Immature natural killer cell (primary cell): ENCODE measurements at regions not wholly inside any gene's neighbourhood (a gene's known extent, or its start where the extent isn't known, plus 50 kb on each side); places are given as distances from the start of the nearest gene placed in this dataset.
"Not testable (repeated sequence)": the region's sequence is repeated elsewhere in the genome, so short reads cannot be mapped to it uniquely, and the experiment has no call there.

Experiments
- DNase-seq, 3 donors: peaks; one replicate each; pipeline ENCODE4 v3.0.0; 2022; ENCODE audit warnings: mixed read lengths in 1 of 3
- H3K27ac Mint-ChIP-seq, 6 donors: one replicate each; pipeline ENCODE4 v1.8.0; 2020; ENCODE audit warnings: mixed read lengths in 6 of 6, mild to moderate bottlenecking in 5 of 6, inconsistent platforms in 4 of 6, moderate library complexity in 3 of 6
- H3K27me3 Mint-ChIP-seq, 3 donors: one replicate each; pipeline ENCODE4 v1.8.0; 2020 to 2021; ENCODE audit warnings: low read depth in 3 of 3, mild to moderate bottlenecking in 3 of 3, mixed read lengths in 3 of 3, moderate library complexity in 3 of 3, inconsistent platforms in 1 of 3
- H3K36me3 Mint-ChIP-seq, 3 donors: one replicate each; pipeline ENCODE4 v1.8.0; 2020; ENCODE audit warnings: mixed read lengths in 3 of 3, inconsistent platforms in 2 of 3, mild to moderate bottlenecking in 2 of 3
- H3K4me1 Mint-ChIP-seq, 2 donors: one replicate each; pipeline ENCODE4 v1.8.0; 2020; ENCODE audit warnings: inconsistent platforms in 2 of 2, mild to moderate bottlenecking in 2 of 2, mixed read lengths in 2 of 2, moderate library complexity in 1 of 2
- H3K4me3 Mint-ChIP-seq, 5 donors: one replicate each; pipeline ENCODE4 v1.8.0; 2020; ENCODE audit warnings: mild to moderate bottlenecking in 5 of 5, mixed read lengths in 5 of 5, inconsistent platforms in 3 of 5, moderate library complexity in 3 of 5
- H3K9me3 Mint-ChIP-seq, 6 donors: one replicate each; pipeline ENCODE4 v1.8.0; 2020; ENCODE audit warnings: mild to moderate bottlenecking in 6 of 6, mixed read lengths in 6 of 6, inconsistent platforms in 4 of 6, moderate library complexity in 3 of 6

DNA sequence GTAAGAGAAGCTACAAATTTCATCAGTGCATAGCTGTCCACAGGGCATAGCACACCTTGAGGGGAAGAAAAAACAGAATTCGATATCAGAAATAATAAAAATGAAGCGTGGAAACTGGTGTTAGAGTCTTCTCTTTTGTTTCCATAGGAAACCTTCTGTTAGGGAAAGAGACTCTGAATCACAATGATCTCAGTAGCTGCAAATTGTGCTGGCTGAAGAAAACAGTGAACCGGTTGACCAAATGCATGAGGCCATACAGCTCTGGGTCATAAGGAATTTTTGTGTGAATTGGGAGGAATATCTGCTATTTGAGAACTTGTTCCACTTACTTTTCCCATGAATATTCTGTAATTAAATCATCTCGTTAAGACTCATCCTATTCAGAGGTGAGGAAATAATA, 580.2 kb upstream of the NECTIN3 start:
- no peak for DNase-seq
- Mint-ChIP-seq H3K27ac (no peak overlapping the region), H3K4me3 (no peak overlapping the region), H3K27me3 (peaks cover 0 to 3% (median 1%) of the 10 kb centered on the region in 3 donors), H3K9me3 (peaks cover 6 to 41% (median 12%) of the 10 kb centered on the region in 6 donors), H3K4me1 (no peaks in the 10 kb centered on the region), H3K36me3 (no peaks in the 10 kb centered on the region)

GRCh38 chr3:110492876-110493275, 578.7 kb upstream of the NECTIN3 start:
- H3K4me3 Mint-ChIP-seq = no peak overlapping the region
- no peak overlapping the region for H3K27ac Mint-ChIP-seq
- peaks cover 0 to 2% (median 1%) of the 10 kb centered on the region in 3 donors for H3K27me3 Mint-ChIP-seq
- peaks cover 1 to 28% (median 6%) of the 10 kb centered on the region in 6 donors for H3K9me3 Mint-ChIP-seq
- no peaks in the 10 kb centered on the region for H3K36me3 Mint-ChIP-seq
- no peak for DNase-seq
- H3K4me1 Mint-ChIP-seq = no peaks in the 10 kb centered on the region

DNA sequence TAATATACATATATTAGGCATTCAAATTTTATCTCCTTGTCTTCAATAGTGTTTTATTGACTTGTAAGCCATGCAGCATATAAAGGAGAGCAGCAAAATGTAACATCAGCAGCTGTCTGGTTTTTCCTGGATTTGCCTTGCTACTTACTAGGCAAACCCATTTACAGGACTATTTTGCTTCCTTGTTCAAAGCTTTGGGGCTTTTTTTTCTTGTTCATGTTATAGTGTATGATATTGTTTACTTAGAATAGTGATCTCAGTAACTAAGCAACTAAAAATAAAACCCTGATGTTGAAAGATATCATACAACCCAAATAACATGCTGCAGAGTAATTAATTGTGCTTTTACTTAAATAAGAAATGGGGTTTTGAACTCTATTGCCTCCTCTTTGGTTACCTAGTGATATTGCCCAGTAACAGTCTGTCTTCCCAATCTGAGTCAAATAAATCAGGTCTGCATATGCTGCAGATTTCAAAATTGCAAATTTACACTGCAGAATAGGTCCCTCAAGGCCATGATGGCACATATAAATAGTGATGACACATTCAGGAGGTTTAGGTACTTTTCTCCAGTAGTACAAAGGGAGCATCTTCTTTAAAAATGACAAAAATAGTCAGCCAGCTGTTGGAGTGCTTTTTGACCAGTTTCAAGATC, 578.1 kb upstream of the NECTIN3 start:
- H3K9me3 Mint-ChIP-seq = peaks cover 2 to 21% (median 6%) of the 10 kb centered on the region in 6 donors
- no peak overlapping the region for H3K4me3 Mint-ChIP-seq
- no peaks in the 10 kb centered on the region for H3K36me3 Mint-ChIP-seq
- DNase-seq = no peak
- no peak overlapping the region for H3K27ac Mint-ChIP-seq
- H3K4me1 Mint-ChIP-seq = no peaks in the 10 kb centered on the region
- peaks cover 0 to 1% (median 0%) of the 10 kb centered on the region in 3 donors for H3K27me3 Mint-ChIP-seq

DNA sequence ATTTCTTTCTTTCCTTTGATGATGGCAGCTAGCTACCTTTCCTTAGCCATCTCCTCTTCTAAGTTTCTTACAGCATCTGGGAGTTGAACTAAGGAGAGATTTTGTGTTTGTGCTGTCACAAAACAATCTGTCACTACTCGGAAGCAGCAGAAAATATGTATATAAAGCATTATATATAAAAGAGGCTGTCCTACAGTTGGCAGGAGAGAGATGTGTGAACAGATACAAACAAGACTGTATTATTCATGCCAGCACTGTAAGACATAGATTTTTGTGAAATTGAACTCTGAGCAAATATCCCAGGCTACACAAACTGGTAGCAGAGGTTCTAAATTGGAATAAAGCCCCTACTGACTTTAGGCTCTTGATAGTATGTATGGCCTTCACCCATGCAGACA, 577.5 kb upstream of the NECTIN3 start:
- Mint-ChIP-seq H3K4me3 (no peak overlapping the region), H3K36me3 (no peaks in the 10 kb centered on the region), H3K27ac (no peak overlapping the region)

GRCh38 chr3:110494728-110495127, 576.9 kb upstream of the NECTIN3 start:
- Mint-ChIP-seq H3K4me3 (no peak overlapping the region), H3K9me3 (peaks cover 0 to 14% (median 5%) of the 10 kb centered on the region in 6 donors), H3K27ac (no peak overlapping the region), H3K27me3 (peaks cover 0 to 1% (median 0%) of the 10 kb centered on the region in 3 donors), H3K4me1 (no peaks in the 10 kb centered on the region), H3K36me3 (no peaks in the 10 kb centered on the region)
- no peak for DNase-seq

More for the DNA sequence above, 577.5 kb upstream of the NECTIN3 start:
- no peaks in the 10 kb centered on the region for H3K4me1 Mint-ChIP-seq
- H3K9me3 Mint-ChIP-seq = peaks cover under 1 to 15% (median 5%) of the 10 kb centered on the region in 6 donors
- DNase-seq = no peak
- peaks cover 0 to 1% (median 0%) of the 10 kb centered on the region in 3 donors for H3K27me3 Mint-ChIP-seq

DNA sequence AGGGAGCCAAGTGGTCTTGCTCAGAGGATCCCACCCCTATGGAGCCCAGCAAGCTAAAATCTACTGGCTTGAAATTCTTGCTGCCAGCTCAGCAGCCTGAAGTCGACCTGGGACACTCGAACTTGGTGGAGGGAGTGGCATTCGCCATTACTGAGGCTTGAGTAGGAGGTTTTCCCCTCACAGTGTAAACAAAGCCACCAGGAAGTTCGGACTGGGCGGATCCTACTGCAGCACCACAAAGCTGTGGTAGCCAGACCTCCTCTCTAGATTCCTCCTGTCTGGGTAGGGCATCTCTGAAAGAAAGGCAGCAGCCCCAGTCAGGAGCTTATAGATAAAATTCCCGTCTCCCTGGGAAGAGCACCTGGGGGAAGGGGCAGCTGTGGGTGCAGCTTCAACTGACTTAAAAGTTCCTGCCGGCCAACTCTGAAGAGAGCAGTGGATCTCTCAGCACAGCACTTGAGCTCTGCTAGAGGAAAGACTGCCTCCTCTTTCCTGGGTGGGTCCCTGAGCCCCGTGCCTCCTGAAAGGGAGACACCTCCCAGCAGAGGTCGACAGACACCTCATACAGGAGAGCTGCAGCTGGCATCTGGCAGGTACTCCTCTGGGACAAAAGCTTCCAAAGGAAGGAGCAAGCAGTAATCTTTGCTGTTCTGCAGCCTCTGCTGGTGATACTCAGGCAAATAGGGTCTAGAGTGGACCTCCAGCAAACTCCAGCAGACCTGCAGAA, 576.3 kb upstream of the NECTIN3 start:
- Mint-ChIP-seq H3K36me3 (no peaks in the 10 kb centered on the region), H3K27ac (no peak overlapping the region), H3K27me3 (peaks cover 0 to 1% (median 0%) of the 10 kb centered on the region in 3 donors), H3K4me1 (no peaks in the 10 kb centered on the region), H3K4me3 (no peak overlapping the region), H3K9me3 (peaks cover 0 to 14% (median 5%) of the 10 kb centered on the region in 6 donors)
- no peak for DNase-seq

DNA sequence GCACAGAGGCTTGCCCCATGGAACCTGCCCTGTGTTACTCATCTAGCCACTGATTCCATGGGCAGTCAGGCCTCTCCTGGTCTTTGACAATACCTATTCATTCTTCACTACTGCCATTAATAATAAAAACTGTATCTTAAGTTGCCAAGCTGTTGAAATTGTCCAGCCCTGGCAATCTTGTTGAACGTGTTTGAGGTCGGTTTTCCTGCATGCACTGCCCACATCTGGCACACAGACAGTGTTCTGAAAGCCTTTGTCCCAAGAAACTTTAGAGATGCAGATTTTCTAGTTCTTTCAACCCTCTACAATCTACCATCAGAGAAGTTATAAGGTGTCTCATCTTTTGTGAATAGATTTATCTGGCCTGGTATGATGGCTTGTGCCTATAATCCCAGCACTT, 567.2 kb upstream of the NECTIN3 start:
- no peaks in the 10 kb centered on the region for H3K4me1 Mint-ChIP-seq
- H3K27me3 Mint-ChIP-seq = peaks cover 0 to 3% (median 2%) of the 10 kb centered on the region in 3 donors
- DNase-seq = no peak
- no peak overlapping the region for H3K27ac Mint-ChIP-seq
- H3K4me3 Mint-ChIP-seq = no peak overlapping the region
- no peaks in the 10 kb centered on the region for H3K36me3 Mint-ChIP-seq
- H3K9me3 Mint-ChIP-seq = peaks cover 0 to 1% (median 0%) of the 10 kb centered on the region in 6 donors

GRCh38 chr3:110504901-110505300, 566.7 kb upstream of the NECTIN3 start:
- DNase-seq = no peak
- Mint-ChIP-seq H3K4me1 (no peaks in the 10 kb centered on the region), H3K4me3 (no peak overlapping the region), H3K9me3 (peaks cover 0 to 4% (median 0%) of the 10 kb centered on the region in 6 donors), H3K27me3 (peaks cover 0 to 3% (median 2%) of the 10 kb centered on the region in 3 donors), H3K36me3 (no peaks in the 10 kb centered on the region), H3K27ac (no peak overlapping the region)

- DNase-seq = no peak
- Mint-ChIP-seq H3K9me3 (peaks cover 0 to 18% (median 4%) of the 10 kb centered on the region in 6 donors), H3K27ac (no peak overlapping the region), H3K4me3 (no peak overlapping the region), H3K27me3 (peaks cover 0 to 3% (median 2%) of the 10 kb centered on the region in 3 donors), H3K4me1 (no peaks in the 10 kb centered on the region), H3K36me3 (peaks cover 0 to 3% (median 0%) of the 10 kb centered on the region in 3 donors)
These were observed 564.7 kb upstream of the NECTIN3 start for GRCh38 chr3:110506890-110507289.

GRCh38 chr3:110507570-110507969, 564.0 kb upstream of the NECTIN3 start:
- not testable (repeated sequence) for H3K4me3 Mint-ChIP-seq, H3K36me3 Mint-ChIP-seq, DNase-seq, H3K27me3 Mint-ChIP-seq, H3K4me1 Mint-ChIP-seq, H3K27ac Mint-ChIP-seq
- H3K9me3 Mint-ChIP-seq = peaks cover 0 to 18% (median 4%) of the 10 kb centered on the region in 6 donors

- H3K4me3 Mint-ChIP-seq = no peak overlapping the region
- no peak overlapping the region for H3K27ac Mint-ChIP-seq
- no peaks in the 10 kb centered on the region for H3K4me1 Mint-ChIP-seq
- H3K9me3 Mint-ChIP-seq = peaks cover 2 to 18% (median 7%) of the 10 kb centered on the region in 6 donors
- DNase-seq = no peak
- no peaks in the 10 kb centered on the region for H3K27me3 Mint-ChIP-seq
- H3K36me3 Mint-ChIP-seq = peaks cover 0 to 3% (median 0%) of the 10 kb centered on the region in 3 donors
These were observed 558.7 kb upstream of the NECTIN3 start for GRCh38 chr3:110512961-110513360.

DNA sequence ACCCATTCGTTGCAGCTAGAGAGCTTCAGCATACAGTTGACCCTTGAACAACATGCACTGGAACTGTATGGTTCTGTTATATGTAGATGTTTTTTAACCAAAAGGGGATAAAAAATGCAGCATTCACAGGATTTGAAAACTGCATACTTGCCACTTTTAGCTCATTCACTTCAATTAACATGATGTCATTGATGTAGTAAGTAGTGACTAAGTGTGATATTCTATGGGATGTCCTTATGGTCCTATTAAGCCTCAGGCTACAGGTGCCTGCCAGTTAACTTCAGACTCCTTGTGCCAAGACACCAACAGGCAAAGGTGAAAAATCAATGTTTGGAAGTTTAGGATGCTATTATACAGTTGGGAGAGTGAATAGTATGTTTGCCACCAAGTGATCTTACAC, 553.6 kb upstream of the NECTIN3 start:
- no peak overlapping the region for H3K27ac Mint-ChIP-seq
- H3K9me3 Mint-ChIP-seq = peaks cover 0 to 6% (median 4%) of the 10 kb centered on the region in 6 donors
- no peak for DNase-seq
- no peaks in the 10 kb centered on the region for H3K36me3 Mint-ChIP-seq
- H3K4me3 Mint-ChIP-seq = no peak overlapping the region
- H3K4me1 Mint-ChIP-seq = no peaks in the 10 kb centered on the region
- H3K27me3 Mint-ChIP-seq = peaks cover 0 to 2% (median 0%) of the 10 kb centered on the region in 3 donors

GRCh38 chr3:110519071-110519470, 552.5 kb upstream of the NECTIN3 start:
- peaks cover 0 to 2% (median 2%) of the 10 kb centered on the region in 3 donors for H3K27me3 Mint-ChIP-seq
- peaks cover 0 to 6% (median 4%) of the 10 kb centered on the region in 6 donors for H3K9me3 Mint-ChIP-seq
- DNase-seq = no peak
- H3K4me3 Mint-ChIP-seq = no peak overlapping the region
- H3K4me1 Mint-ChIP-seq = no peaks in the 10 kb centered on the region
- no peak overlapping the region for H3K27ac Mint-ChIP-seq
- no peaks in the 10 kb centered on the region for H3K36me3 Mint-ChIP-seq

DNA sequence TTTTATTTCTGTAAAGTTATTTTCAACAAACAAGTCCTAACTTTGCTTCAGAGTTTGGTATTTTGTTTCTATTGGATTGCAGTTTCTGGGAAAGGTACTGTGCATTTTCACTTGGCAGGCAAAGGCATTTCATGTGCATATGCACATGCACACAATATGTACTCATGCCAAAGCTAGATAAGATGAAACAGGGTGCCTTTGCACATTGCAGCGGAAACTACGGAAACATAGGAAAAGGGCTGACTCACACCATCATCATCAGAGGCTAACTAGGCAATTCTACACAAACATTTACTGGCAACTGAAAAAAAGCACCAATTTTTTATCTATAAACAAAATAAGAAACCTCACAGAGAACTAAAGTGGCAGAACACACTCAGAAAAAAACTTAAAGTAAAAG, 550.6 kb upstream of the NECTIN3 start:
- Mint-ChIP-seq H3K4me1 (no peaks in the 10 kb centered on the region), H3K27me3 (peaks cover 0 to 3% (median 2%) of the 10 kb centered on the region in 3 donors), H3K36me3 (no peaks in the 10 kb centered on the region), H3K4me3 (no peak overlapping the region), H3K27ac (no peak overlapping the region), H3K9me3 (peaks cover 0 to 5% (median 4%) of the 10 kb centered on the region in 6 donors)
- no peak for DNase-seq
